ENCODE measurements at regions not wholly inside any gene's neighbourhood (a gene's known extent, or its start where the extent isn't known, plus 50 kb on each side); places are given as distances from the start of the nearest gene placed in this dataset.

DNA sequence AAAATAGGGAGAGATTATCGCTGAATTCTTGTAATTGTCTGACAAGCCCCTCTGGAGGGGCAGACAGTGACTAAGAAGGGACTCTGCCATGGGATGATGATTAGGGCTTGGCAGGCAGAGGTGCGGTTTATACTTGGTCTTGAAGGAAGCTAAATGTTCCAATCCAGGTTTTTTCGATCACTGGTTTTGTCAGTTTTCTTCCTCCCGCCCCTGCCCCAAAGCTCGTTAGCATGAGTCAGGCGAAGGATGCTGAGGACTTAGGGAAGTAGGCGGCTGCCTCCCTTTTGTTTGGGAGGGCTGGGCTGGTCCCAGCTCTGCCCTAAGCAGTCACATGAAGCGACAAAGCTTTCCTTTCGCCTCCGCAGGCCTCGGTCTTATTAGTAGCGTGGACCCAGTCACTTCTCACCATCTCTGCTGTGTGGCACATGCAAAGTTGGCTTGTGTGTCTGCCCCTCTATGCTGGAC lies 314.2 kb downstream of the CDC5L start:
- ATAC-seq (ENCODE audit: low read depth) (no peak), DNase-seq (no peak)
- Mint-ChIP-seq H3K4me3 (no peak overlapping the region), H3K9me3 (no peaks in the 10 kb centered on the region), H3K27ac (no peak overlapping the region), H3K27me3 (peaks cover 3% of the 10 kb centered on the region), H3K4me1 (no peaks in the 10 kb centered on the region), H3K36me3 (ENCODE audit: low read depth) (no peaks in the 10 kb centered on the region)
- intact Hi-C loops (cut with micrococcal nuclease), result no loop called here
- TF ChIP-seq, protein P1, sequence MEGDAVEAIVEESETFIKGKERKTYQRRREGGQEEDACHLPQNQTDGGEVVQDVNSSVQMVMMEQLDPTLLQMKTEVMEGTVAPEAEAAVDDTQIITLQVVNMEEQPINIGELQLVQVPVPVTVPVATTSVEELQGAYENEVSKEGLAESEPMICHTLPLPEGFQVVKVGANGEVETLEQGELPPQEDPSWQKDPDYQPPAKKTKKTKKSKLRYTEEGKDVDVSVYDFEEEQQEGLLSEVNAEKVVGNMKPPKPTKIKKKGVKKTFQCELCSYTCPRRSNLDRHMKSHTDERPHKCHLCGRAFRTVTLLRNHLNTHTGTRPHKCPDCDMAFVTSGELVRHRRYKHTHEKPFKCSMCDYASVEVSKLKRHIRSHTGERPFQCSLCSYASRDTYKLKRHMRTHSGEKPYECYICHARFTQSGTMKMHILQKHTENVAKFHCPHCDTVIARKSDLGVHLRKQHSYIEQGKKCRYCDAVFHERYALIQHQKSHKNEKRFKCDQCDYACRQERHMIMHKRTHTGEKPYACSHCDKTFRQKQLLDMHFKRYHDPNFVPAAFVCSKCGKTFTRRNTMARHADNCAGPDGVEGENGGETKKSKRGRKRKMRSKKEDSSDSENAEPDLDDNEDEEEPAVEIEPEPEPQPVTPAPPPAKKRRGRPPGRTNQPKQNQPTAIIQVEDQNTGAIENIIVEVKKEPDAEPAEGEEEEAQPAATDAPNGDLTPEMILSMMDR (IDR thresholded peaks at IDR 0.05), result no peak
- POLR2A ChIA-PET, result no interaction called here
- CTCF ChIA-PET, result no interaction called here

DNA sequence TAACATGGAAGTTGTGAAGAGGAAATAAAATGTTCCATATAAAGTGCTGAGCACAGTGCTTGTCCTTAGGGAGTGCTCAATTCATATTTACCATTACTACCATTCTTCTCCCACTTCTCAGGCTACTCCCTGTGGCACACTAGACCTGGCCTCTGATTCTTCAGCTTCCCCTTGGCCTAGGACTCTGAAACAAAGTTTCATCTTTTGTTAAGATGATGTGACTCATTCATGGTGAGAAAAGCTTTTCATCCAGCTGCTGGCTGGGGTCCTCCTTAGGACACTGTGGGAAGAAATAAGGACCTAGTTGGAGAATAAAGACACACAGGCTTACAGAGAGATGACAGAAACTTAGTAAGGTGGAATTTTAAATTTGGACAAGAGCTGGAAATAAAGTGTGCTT lies 314.8 kb downstream of the CDC5L start:
- POLR2A ChIA-PET, result interaction anchor here (0.7 kb wide), 1 partner anchor 797 kb away, joined by 3 read pairs; no protein-coding TSS in a partner anchor
- no peak for DNase-seq
- no peak overlapping the region for H3K27ac Mint-ChIP-seq
- no peaks in the 10 kb centered on the region for H3K36me3 Mint-ChIP-seq (ENCODE audit: low read depth)
- no peaks in the 10 kb centered on the region for H3K4me1 Mint-ChIP-seq
- intact Hi-C loops (cut with micrococcal nuclease), result no loop called here
- no peak overlapping the region for H3K4me3 Mint-ChIP-seq
- CTCF ChIA-PET, result no interaction called here
- peaks cover 3% of the 10 kb centered on the region for H3K27me3 Mint-ChIP-seq
- no peak for ATAC-seq (ENCODE audit: low read depth)
- no peaks in the 10 kb centered on the region for H3K9me3 Mint-ChIP-seq
- TF ChIP-seq, protein P1 (IDR thresholded peaks at IDR 0.05), result no peak

DNA sequence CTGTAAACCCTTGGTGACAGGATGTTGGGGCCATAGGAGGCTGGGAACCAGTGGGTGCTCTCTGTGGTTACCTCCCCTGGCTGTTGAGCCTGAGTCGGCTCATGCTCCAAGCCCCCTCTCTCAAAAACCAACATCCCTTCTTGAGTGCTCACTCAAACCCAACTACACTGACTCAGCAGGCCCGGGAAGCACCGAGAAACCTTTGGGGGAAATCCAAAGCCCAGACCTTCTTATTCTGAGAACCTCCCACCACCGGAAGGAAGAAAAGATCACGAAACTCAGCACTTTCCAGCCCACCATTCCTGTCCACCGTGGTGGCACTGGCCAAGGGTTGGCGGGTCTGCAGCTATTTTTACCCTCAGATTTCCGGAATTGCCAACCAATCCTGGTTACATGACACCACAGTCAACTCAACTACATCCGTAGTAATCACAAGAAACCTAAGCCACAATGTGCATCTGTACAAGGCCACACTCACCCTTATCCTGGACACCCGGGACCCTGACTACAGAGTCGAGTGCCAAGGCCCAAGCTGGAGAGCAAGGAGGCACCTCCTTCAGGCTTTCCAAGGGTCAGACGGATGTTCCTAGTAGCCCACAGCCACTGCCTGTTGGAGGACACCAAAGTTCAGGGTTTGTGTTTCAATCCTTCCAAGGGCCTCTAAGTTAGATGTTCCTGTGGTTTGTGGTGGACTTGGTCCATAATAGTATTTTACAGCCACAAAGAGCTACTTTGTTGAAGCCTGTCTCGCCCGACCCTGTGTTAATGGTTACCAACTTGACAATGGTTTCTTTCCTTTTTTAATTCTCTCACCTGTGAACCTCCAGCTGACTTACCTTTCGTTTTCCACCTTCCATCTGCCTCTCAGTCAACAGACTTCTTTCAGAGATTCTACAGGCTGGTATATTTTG lies 317.0 kb downstream of the CDC5L start:
- no peaks in the 10 kb centered on the region for H3K36me3 Mint-ChIP-seq (ENCODE audit: low read depth)
- CTCF ChIA-PET, result no interaction called here
- peaks cover 3% of the 10 kb centered on the region for H3K27me3 Mint-ChIP-seq
- DNase-seq (no peak), ATAC-seq (ENCODE audit: low read depth) (no peak)
- no peak overlapping the region for H3K27ac Mint-ChIP-seq
- TF ChIP-seq, protein P1 (IDR thresholded peaks at IDR 0.05), result no peak
- POLR2A ChIA-PET, result no interaction called here
- no peak overlapping the region for H3K4me3 Mint-ChIP-seq
- H3K4me1 Mint-ChIP-seq, result no peaks in the 10 kb centered on the region
- intact Hi-C loops (cut with micrococcal nuclease), result no loop called here
- peaks cover 2% of the 10 kb centered on the region for H3K9me3 Mint-ChIP-seq

DNA sequence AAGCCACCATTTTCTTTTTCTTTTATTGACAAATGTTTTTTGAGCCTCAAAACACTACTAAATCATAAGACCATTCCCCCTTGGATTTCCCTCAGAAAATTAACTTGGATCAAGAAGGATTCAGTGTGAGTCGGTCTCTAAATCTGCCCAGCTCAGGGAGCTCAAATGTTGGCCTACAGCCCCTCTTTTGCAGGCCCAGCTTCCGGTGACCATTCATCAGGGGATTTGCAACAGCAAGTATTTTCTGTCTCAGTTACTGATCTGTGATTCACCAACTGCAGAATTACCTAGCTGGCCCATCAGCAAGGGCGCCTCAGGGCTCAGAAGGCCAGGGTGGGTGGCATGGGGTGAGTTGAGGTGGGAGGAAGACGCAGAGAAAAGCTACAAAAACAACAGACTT lies 318.1 kb downstream of the CDC5L start:
- no peak for ATAC-seq (ENCODE audit: low read depth)
- DNase-seq, result no peak
- peaks cover 3% of the 10 kb centered on the region for H3K27me3 Mint-ChIP-seq
- no peak overlapping the region for H3K4me3 Mint-ChIP-seq
- TF ChIP-seq, protein P1 (IDR thresholded peaks at IDR 0.05), result no peak
- H3K27ac Mint-ChIP-seq, result no peak overlapping the region
- CTCF ChIA-PET, result no interaction called here
- H3K4me1 Mint-ChIP-seq, result no peaks in the 10 kb centered on the region
- POLR2A ChIA-PET, result no interaction called here
- intact Hi-C loops (cut with micrococcal nuclease), result no loop called here
- no peaks in the 10 kb centered on the region for H3K36me3 Mint-ChIP-seq (ENCODE audit: low read depth)
- H3K9me3 Mint-ChIP-seq, result peaks cover 2% of the 10 kb centered on the region

DNA sequence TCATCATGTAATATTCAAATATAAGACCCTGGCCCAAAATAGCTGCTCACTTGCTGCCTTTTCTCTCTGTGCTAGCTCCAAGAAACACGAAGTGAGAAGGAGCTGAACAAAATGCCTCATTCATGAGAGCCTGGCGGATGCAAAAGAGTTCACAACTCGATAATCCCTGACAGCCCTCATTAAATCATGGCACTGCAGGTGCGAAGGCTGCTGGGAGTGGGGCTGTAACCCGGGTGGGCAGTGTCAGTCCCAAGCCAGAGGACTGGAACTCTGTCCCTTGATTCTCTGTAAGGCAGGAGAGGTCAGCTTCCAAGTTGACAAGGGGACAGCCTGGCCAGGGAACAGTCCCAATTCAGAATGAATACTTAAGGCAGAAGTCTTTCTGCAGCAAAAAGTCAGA lies 318.5 kb downstream of the CDC5L start:
- intact Hi-C loops (cut with micrococcal nuclease), result no loop called here

More for the DNA sequence above, 318.5 kb downstream of the CDC5L start:
- DNase-seq (no peak), ATAC-seq (ENCODE audit: low read depth) (no peak)
- H3K36me3 Mint-ChIP-seq (ENCODE audit: low read depth), result no peaks in the 10 kb centered on the region
- H3K27ac Mint-ChIP-seq, result no peak overlapping the region
- peaks cover 2% of the 10 kb centered on the region for H3K9me3 Mint-ChIP-seq
- H3K4me3 Mint-ChIP-seq, result no peak overlapping the region
- H3K27me3 Mint-ChIP-seq, result peaks cover 3% of the 10 kb centered on the region
- H3K4me1 Mint-ChIP-seq, result no peaks in the 10 kb centered on the region
- CTCF ChIA-PET, result no interaction called here
- TF ChIP-seq, protein P1 (IDR thresholded peaks at IDR 0.05), result no peak
- POLR2A ChIA-PET, result no interaction called here
